ENCODE measurements at regions not wholly inside any gene's neighbourhood (a gene's known extent, or its start where the extent isn't known, plus 50 kb on each side); places are given as distances from the start of the nearest gene placed in this dataset.

DNA sequence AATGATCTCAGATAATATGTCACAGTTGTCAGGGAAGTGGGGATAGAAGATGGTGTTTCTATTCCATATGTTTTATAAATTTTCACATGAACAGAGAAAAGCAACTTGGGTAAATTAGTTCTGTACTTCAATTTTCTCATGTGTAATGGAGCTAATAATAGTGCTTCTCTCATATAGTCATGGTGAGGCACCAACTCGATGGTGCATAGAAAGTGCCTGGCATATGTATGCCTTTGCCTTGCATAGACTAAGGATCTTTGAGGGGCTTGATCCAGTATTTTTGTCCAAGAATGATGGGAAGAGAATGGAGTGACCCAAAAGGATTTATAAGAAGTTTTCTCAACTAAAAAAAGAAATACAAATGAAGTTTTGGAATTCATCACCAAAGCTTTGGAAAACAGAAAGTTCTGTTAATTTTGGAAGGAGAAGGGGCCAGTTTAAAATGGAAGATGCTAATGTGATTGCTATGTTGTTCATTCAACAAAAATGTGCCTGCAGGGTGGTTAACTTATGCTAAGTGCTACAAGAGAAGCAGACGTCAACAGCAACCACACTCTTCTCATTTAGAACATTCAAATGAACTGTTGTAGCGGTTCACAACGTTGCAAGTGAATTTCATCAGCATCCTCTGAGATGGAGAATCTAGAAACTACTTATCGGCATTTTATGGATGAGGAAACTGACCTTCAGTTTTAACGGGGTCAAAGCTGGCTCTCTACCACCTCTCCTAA lies 86.1 kb downstream of the RTP4 start:
- TF ChIP-seq, protein P1, sequence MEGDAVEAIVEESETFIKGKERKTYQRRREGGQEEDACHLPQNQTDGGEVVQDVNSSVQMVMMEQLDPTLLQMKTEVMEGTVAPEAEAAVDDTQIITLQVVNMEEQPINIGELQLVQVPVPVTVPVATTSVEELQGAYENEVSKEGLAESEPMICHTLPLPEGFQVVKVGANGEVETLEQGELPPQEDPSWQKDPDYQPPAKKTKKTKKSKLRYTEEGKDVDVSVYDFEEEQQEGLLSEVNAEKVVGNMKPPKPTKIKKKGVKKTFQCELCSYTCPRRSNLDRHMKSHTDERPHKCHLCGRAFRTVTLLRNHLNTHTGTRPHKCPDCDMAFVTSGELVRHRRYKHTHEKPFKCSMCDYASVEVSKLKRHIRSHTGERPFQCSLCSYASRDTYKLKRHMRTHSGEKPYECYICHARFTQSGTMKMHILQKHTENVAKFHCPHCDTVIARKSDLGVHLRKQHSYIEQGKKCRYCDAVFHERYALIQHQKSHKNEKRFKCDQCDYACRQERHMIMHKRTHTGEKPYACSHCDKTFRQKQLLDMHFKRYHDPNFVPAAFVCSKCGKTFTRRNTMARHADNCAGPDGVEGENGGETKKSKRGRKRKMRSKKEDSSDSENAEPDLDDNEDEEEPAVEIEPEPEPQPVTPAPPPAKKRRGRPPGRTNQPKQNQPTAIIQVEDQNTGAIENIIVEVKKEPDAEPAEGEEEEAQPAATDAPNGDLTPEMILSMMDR (IDR thresholded peaks at IDR 0.05; ENCODE audit: low read depth, low read length), result no peak

DNA sequence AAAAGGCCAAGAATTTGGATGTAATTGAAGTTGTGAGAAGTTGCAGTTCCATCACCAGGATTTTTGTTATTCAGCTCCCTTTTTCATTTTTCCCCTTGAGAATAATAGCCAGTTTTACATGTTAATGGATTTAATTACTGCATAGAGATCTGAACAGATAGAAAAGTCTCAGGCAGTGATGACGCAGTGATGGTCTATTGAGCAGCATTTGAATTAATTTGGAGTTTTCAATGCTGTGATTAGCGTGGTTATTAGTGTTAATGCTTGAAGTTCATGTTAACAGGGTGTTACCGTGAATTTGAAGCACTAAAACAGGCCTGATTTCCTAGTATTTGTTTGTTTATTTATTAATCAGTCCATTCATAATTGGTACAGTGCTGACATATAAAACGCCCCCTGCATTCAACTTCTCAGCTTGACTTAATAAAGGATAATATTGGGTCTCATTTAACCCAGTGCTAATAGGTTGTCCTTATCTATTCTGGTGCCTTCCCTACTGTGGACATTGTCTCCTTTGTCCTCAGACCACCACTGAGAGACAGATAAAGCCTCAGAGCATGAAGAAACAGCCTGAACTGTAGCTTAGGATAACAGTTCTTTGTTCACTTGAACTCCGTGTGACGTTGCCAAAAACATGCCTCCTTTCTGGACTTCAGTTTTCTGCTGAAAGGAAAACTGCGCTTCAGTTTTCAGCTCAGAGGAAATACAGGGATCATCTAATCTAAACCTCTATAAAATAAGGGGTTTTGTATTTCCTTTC lies 82.4 kb downstream of the RTP4 start:
- in situ Hi-C loops (cut with HindIII; ENCODE audit: low sequenced_read_pairs), result no loop called here
- DNase-seq (ENCODE audit: low read depth, low spot score), result no peak
- TF ChIP-seq, protein P1 (IDR thresholded peaks at IDR 0.05; ENCODE audit: low read depth, low read length), result no peak
- no peak overlapping the region for H3K4me3 ChIP-seq (ENCODE audit: low read depth, low read length)

More for the DNA sequence above, 86.1 kb downstream of the RTP4 start:
- DNase-seq (ENCODE audit: low read depth, low spot score), result no peak
- H3K4me3 ChIP-seq (ENCODE audit: low read depth, low read length), result no peak overlapping the region
- in situ Hi-C loops (cut with HindIII; ENCODE audit: low sequenced_read_pairs), result no loop called here

GRCh38 chr3:187448674-187449073 lies 80.5 kb downstream of the RTP4 start:
- no peak overlapping the region for H3K4me3 ChIP-seq (ENCODE audit: low read depth, low read length)
- in situ Hi-C loops (cut with HindIII; ENCODE audit: low sequenced_read_pairs), result no loop called here
- DNase-seq (ENCODE audit: low read depth, low spot score), result no peak
- TF ChIP-seq, protein P1 (IDR thresholded peaks at IDR 0.05; ENCODE audit: low read depth, low read length), result no peak

DNA sequence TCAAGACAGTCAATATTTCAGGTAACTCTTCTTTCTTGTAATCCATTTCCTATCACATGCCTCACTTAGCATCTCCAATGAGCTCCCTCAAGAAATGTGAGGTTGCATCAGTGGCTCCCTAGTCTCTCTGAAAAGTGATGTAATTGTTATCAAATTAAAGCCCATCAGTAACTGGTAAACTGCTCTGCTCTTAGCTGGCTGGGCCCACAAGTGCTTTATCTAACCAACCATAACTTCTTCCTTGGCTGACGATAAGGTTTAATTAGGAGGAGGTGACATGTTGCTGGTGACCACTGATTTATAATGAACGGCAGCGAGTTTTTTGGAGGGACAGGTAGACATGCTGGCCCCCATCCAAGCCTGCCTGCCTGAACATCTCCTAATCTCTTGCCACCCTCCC lies 79.6 kb downstream of the RTP4 start:
- in situ Hi-C loops (cut with HindIII; ENCODE audit: low sequenced_read_pairs), result no loop called here
- no peak for DNase-seq (ENCODE audit: low read depth, low spot score)
- TF ChIP-seq, protein P1 (IDR thresholded peaks at IDR 0.05; ENCODE audit: low read depth, low read length), result no peak
- no peak overlapping the region for H3K4me3 ChIP-seq (ENCODE audit: low read depth, low read length)

GRCh38 chr3:187445356-187445755 lies 77.2 kb downstream of the RTP4 start:
- TF ChIP-seq, protein P1 (IDR thresholded peaks at IDR 0.05; ENCODE audit: low read depth, low read length), result no peak
- no peak for DNase-seq (ENCODE audit: low read depth, low spot score)
- H3K4me3 ChIP-seq (ENCODE audit: low read depth, low read length), result no peak overlapping the region
- in situ Hi-C loops (cut with HindIII; ENCODE audit: low sequenced_read_pairs), result no loop called here

DNA sequence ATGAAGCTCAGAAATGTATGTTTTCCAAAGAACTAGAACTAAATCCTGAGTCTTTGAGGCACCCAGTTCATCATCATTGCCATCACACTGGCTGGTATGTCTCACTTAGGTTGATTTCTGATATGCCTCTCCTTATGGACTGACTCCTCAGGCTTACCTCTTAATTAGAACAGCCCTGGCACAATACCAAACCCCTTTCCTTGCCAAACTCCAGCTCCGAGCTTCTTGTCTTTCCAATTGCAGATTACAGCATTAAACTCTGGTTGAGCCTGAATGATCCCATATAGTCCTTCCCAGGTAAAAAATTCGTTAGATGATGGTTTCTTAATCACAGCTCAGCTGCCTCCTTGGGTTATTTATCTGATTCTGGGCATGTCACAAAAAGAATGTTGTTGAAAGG lies 66.3 kb downstream of the RTP4 start:
- no peak for DNase-seq (ENCODE audit: low read depth, low spot score)
- H3K4me3 ChIP-seq (ENCODE audit: low read depth, low read length), result no peak overlapping the region
- in situ Hi-C loops (cut with HindIII; ENCODE audit: low sequenced_read_pairs), result no loop called here
- TF ChIP-seq, protein P1 (IDR thresholded peaks at IDR 0.05; ENCODE audit: low read depth, low read length), result no peak

Measured in astrocyte of the spinal cord (primary cell).